HG03196 (cell line): ENCODE measurements at regions not wholly inside any gene's neighbourhood (a gene's known extent, or its start where the extent isn't known, plus 50 kb on each side); places are given as distances from the start of the nearest gene placed in this dataset.

Experiments used
- ATAC-seq: cut with Tn5 transposase; IDR thresholded peaks from one replicate; pipeline ENCODE4 v1.9.1; 2021; ENCODE audit not compliant: unreplicated experiment

- ATAC-seq: no peak
These were observed 54.5 kb upstream of the VGLL3 start for GRCh38 chr3:87045473-87045872.

- no peak for ATAC-seq
These were observed 53.9 kb upstream of the VGLL3 start for GRCh38 chr3:87044846-87045245.

- no peak for ATAC-seq
These were observed 53.5 kb upstream of the VGLL3 start for GRCh38 chr3:87044409-87044808.

GRCh38 chr3:87041191-87041590 is 50.2 kb upstream of the VGLL3 start:
- no peak for ATAC-seq
